OCI-LY3 (cell line): ENCODE measurements at regions not wholly inside any gene's neighbourhood (a gene's known extent, or its start where the extent isn't known, plus 50 kb on each side); places are given as distances from the start of the nearest gene placed in this dataset.

Experiments used
- EZH2phosphoT487 ChIP-seq: fragments of 200-600 bp; shearing (Covaris generic); IDR thresholded peaks from 2 replicates; pipeline ENCODE4 v1.6.1; 2018; ENCODE audit warnings: antibody characterized with exemption, mixed run types, low read depth
- TF ChIP-seq, protein P1 (sequence below): fragments of 200-600, 300-600 bp; sonication (generic); IDR thresholded peaks from 2 replicates; pipeline ENCODE4 v1.5.1; 2014; ENCODE audit warnings: antibody characterized with exemption, low read length, low read depth

DNA sequence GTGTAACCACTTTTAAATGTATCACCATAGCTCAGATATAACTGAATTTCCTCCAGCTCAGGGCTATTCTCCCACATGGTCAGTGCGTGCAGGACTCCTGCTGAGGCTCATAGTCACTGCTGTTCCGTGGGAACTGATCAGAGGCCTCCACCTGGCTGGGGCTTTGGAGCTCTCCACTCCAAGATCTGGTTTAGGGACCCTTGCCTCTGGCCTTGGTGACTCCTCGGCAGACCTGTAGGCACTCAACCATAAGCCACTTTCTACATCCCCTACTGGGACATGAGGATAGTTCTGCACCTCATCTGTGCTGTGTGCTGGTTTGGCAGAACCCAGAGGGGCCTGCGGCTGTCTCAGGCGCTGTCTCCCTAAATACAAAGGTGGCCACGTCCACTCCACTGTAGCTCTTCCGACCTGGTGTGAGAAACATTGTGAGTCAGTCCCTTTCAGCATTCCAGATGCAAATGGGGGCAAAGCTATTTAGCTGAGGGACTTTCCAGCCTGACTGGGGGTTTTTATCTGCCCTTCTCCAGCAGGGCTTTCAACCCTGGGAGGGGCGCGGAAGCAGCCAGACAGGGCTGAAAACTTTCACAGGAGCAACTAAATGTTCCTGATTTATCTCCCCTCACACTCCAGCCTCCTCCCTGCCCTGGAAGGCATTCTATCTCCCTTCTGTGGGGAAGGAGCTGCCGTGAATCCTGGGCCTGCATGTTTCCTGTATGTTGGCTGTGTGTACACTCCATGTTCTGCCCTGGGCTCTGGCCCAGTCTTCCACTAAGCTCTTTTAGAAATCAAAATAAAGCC is 218.3 kb upstream of the DAAM1 start:
- TF ChIP-seq, protein P1, sequence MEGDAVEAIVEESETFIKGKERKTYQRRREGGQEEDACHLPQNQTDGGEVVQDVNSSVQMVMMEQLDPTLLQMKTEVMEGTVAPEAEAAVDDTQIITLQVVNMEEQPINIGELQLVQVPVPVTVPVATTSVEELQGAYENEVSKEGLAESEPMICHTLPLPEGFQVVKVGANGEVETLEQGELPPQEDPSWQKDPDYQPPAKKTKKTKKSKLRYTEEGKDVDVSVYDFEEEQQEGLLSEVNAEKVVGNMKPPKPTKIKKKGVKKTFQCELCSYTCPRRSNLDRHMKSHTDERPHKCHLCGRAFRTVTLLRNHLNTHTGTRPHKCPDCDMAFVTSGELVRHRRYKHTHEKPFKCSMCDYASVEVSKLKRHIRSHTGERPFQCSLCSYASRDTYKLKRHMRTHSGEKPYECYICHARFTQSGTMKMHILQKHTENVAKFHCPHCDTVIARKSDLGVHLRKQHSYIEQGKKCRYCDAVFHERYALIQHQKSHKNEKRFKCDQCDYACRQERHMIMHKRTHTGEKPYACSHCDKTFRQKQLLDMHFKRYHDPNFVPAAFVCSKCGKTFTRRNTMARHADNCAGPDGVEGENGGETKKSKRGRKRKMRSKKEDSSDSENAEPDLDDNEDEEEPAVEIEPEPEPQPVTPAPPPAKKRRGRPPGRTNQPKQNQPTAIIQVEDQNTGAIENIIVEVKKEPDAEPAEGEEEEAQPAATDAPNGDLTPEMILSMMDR, result no peak
- no peak for TF ChIP-seq EZH2phosphoT487
